IPS-20b (cell line): ENCODE measurements at regions not wholly inside any gene's neighbourhood (a gene's known extent, or its start where the extent isn't known, plus 50 kb on each side); places are given as distances from the start of the nearest gene placed in this dataset.

Experiments used
- H3K27ac ChIP-seq: one replicate; pipeline ENCODE4 v1.5.1; 2013; ENCODE audit warnings: low read length
- H3K27me3 ChIP-seq: 2 replicates; pipeline ENCODE4 v1.6.1; 2013; ENCODE audit warnings: mild to moderate bottlenecking, low read length, inconsistent platforms; ENCODE audit not compliant: insufficient read depth
- H3K36me3 ChIP-seq: 2 replicates; pipeline ENCODE4 v1.6.1; 2013; ENCODE audit warnings: low read depth, mild to moderate bottlenecking, inconsistent platforms, low read length, moderate library complexity; ENCODE audit not compliant: insufficient read depth
- H3K4me1 ChIP-seq: 2 replicates; pipeline ENCODE4 v1.6.1; 2013; ENCODE audit warnings: mild to moderate bottlenecking, control low read depth, inconsistent platforms, low read length, moderate library complexity; ENCODE audit not compliant: insufficient read depth
- H3K4me3 ChIP-seq: 2 replicates; pipeline ENCODE4 v1.5.1; 2013; ENCODE audit warnings: mild to moderate bottlenecking, low read length, inconsistent platforms
- H3K9ac ChIP-seq: 2 replicates; pipeline ENCODE4 v1.6.1; 2013; ENCODE audit warnings: low read depth, mild to moderate bottlenecking, inconsistent platforms, low read length, moderate library complexity
- H3K9me3 ChIP-seq: 2 replicates; pipeline ENCODE4 v1.6.1; 2013; ENCODE audit warnings: mild to moderate bottlenecking, low read depth, low read length, inconsistent platforms; ENCODE audit not compliant: insufficient read depth

DNA sequence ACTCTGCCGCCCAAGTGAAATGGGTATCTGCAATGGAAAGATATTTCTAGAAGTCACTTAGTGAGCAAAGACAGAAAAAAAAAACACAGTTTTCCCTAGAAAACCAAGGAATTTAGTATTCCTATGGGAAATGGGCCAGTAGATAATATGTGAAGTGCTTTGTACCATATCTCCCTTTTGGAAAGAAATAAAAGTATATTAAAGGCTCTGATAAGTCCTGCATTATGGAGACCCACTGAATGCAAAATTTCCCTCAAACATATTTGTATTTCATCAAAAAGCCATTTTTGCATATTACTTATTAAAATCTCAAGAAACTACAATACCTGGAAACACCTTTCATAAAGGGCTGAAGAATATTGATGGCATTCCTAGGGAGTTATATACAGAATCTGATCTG lies 51.6 kb upstream of the DYNLRB2 start:
- no peak overlapping the region for H3K9ac ChIP-seq
- H3K4me1 ChIP-seq: no peaks in the 10 kb centered on the region
- no peaks in the 10 kb centered on the region; the same call in 1 of the 2 replicates for H3K9me3 ChIP-seq
- no peaks in the 10 kb centered on the region for H3K27me3 ChIP-seq
- no peaks in the 10 kb centered on the region for H3K36me3 ChIP-seq
- H3K4me3 ChIP-seq: no peak overlapping the region
- no peak overlapping the region for H3K27ac ChIP-seq

DNA sequence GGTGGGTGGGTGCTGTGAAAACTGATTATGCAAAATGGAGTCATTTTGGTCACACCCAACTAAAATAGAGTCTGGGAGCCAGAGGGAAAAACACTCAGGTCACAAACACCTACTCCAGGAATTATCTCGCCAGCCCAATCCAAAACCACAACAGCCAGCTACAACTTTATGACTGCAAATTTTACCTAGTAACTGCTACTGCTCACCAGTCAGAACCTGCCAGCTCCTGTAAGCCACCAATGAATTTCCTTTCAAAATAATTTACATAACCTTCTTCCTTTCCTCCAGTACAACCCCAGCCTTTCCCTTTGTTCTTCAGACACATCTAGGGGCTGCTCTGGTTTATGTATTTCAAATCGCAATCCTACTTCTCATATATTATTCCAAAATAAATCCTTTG lies 52.6 kb upstream of the DYNLRB2 start:
- H3K9me3 ChIP-seq: no peaks in the 10 kb centered on the region
- no peaks in the 10 kb centered on the region for H3K4me1 ChIP-seq
- H3K27ac ChIP-seq: no peak overlapping the region
- no peak overlapping the region for H3K9ac ChIP-seq
- H3K27me3 ChIP-seq: no peaks in the 10 kb centered on the region
- no peaks in the 10 kb centered on the region for H3K36me3 ChIP-seq
- no peak overlapping the region for H3K4me3 ChIP-seq

DNA sequence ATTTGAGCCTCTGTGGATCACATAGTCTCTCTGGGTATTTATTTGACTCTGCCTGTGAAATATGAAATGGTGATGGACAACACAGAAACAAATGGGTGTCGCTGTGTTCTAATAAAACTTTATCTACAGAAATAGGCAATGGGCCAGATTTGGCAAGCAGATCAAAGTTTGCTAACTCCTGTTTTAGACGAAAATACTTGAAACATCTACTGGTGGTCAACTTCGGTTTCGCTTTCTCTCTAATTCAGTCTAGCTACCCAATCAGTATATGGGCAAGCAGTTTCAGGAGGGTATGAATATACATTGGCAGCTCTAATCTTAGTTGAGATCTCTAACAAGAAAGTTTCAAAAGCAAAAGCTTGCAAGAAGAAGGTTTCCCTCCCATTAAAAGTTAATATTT lies 60.1 kb upstream of the DYNLRB2 start:
- Histone ChIP-seq H3K4me3 (no peak overlapping the region), H3K9me3 (no peaks in the 10 kb centered on the region), H3K9ac (no peak overlapping the region), H3K27me3 (no peaks in the 10 kb centered on the region), H3K27ac (no peak overlapping the region), H3K4me1 (no peaks in the 10 kb centered on the region), H3K36me3 (no peaks in the 10 kb centered on the region)

DNA sequence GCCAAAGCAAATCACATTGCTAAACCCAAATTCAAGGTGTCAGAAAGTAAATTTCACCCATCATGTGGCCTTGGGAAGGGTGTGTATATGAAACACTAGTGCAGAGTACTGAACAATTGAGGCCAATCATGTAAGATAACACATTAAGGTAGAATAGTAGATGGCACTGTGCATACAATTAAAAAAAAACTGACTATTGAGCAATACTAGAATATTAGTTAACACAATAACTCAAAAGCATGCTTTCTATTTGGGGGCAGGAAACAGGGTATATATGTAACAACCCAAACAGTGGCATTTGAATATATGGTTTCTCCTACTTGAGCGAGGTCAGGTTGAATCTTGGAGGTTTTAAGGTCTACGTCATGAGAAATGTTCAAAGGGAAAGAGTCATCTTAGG lies 63.0 kb upstream of the DYNLRB2 start:
- Histone ChIP-seq H3K27ac (no peak overlapping the region), H3K27me3 (no peaks in the 10 kb centered on the region), H3K4me1 (no peaks in the 10 kb centered on the region), H3K9me3 (no peaks in the 10 kb centered on the region), H3K36me3 (no peaks in the 10 kb centered on the region), H3K4me3 (no peak overlapping the region), H3K9ac (no peak overlapping the region)

DNA sequence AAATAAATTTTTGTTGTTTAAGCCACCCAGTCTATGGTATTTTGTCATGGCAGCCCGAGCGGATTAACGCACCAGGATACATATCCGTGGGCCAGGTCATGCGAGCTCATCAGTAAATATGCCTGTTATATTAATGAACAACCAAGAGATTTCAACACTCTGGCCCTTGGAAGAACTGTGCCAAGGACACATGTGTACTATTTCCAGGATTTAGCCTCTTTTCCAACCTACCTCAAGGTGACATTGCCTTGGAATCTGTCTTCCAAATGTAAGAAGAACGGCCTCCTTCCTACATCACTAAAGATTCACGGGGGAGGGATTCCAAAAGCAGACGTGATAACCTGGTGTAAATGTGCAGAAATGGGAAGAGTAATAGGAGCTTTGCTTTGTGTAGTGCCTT lies 72.8 kb upstream of the DYNLRB2 start:
- Histone ChIP-seq H3K4me1 (peaks cover 7% of the 10 kb centered on the region; the same call in 1 of the 2 replicates), H3K4me3 (no peak overlapping the region), H3K27ac (no peak overlapping the region), H3K27me3 (no peaks in the 10 kb centered on the region), H3K36me3 (no peaks in the 10 kb centered on the region), H3K9ac (no peak overlapping the region), H3K9me3 (no peaks in the 10 kb centered on the region)

GRCh38 chr16:80466024-80466987 lies 74.5 kb upstream of the DYNLRB2 start:
- no peaks in the 10 kb centered on the region; the same call in 1 of the 2 replicates for H3K27me3 ChIP-seq
- H3K27ac ChIP-seq: no peak overlapping the region
- no peaks in the 10 kb centered on the region for H3K36me3 ChIP-seq
- no peak overlapping the region for H3K9ac ChIP-seq
- H3K4me1 ChIP-seq: peaks cover 7% of the 10 kb centered on the region; the same call in 1 of the 2 replicates
- H3K4me3 ChIP-seq: peak overlapping the region; percentile 50; the same call in 1 of the 2 replicates
- no peaks in the 10 kb centered on the region for H3K9me3 ChIP-seq

DNA sequence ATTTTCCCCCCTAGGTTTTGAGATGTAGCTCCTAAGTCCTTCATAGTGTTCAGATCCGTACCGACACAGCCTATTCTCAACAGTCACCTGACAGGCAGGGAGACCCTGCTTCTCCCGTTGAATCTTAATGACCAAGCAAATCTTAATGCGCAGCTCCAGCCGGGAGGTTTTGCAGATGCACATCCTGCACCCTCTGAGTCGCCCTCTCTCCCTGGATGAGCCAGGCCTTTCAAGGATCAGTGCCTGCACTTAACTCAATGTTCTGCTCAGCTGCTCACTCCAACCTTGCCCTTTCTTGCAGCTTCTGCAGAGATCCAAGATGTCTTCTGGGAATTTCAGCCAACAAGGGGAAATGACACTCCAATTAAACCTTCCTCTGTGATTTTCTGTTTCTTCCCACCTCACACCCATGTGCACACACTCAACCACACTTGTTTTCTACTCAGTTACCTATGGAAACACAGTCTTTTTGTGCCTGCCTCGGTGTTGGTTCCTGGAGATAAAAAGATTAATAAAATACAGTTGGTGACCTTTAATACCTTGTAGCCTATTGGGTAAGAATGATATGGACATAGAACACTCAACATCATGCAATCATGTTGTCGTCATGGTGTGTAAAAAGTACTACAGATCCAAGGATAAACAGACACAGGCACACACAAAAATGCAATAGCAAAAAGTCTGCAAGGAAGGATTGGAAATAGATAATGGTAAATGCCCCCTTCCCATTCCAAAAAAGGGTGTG lies 76.9 kb upstream of the DYNLRB2 start:
- no peaks in the 10 kb centered on the region for H3K9me3 ChIP-seq
- no peak overlapping the region for H3K27ac ChIP-seq
- peaks cover 10% of the 10 kb centered on the region; the same call in 1 of the 2 replicates for H3K4me1 ChIP-seq
- H3K4me3 ChIP-seq: no peak overlapping the region
- no peaks in the 10 kb centered on the region; the same call in 1 of the 2 replicates for H3K27me3 ChIP-seq
- no peaks in the 10 kb centered on the region for H3K36me3 ChIP-seq
- H3K9ac ChIP-seq: no peak overlapping the region

DNA sequence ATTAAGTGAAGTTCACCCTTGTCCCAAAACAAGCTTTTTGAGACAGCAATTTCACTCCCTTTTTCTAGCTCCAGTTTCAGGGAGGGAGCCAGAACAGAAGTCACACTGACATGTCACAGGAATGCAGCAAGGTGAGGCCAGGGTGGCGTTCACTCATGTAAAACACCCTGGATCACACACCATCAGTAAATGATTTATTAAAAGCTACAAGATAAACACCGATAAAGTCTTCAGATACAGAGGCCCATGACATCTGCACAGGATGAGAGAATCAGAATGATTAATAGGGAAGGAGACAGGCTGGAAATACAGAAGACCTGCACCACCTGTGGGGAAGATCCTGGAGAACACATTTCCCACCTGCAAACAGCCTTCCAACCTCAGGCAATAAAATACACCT lies 77.5 kb upstream of the DYNLRB2 start:
- Histone ChIP-seq H3K4me1 (peaks cover 11% of the 10 kb centered on the region; the same call in 1 of the 2 replicates), H3K4me3 (no peak overlapping the region), H3K36me3 (no peaks in the 10 kb centered on the region), H3K9ac (no peak overlapping the region), H3K9me3 (no peaks in the 10 kb centered on the region), H3K27ac (no peak overlapping the region), H3K27me3 (no peaks in the 10 kb centered on the region; the same call in 1 of the 2 replicates)

- Histone ChIP-seq H3K9me3 (no peaks in the 10 kb centered on the region), H3K4me1 (peaks cover 11% of the 10 kb centered on the region; the same call in 1 of the 2 replicates), H3K36me3 (no peaks in the 10 kb centered on the region), H3K27me3 (no peaks in the 10 kb centered on the region; the same call in 1 of the 2 replicates), H3K4me3 (no peak overlapping the region), H3K9ac (no peak overlapping the region), H3K27ac (no peak overlapping the region)
These were observed 77.9 kb upstream of the DYNLRB2 start for GRCh38 chr16:80462917-80463316.

DNA sequence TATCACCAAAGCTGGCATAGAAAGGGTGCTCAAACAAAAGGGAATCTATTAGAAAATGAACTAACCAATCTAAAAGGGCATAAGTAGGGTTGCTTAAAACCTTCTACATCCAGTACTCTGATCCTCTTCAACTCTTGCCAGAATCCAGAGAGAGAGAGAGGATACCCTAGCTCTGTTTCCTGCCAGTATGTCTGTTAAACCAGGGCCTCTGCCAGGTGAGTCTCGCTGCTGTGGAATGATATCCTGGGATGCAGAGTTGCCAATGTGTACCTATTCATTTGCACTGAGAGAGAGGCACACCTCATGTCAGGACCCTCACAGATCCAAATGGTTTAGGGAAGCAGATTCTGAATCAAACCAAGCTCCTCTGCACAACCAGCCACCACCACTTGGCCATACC lies 79.8 kb upstream of the DYNLRB2 start:
- Histone ChIP-seq H3K9ac (no peak overlapping the region), H3K36me3 (no peaks in the 10 kb centered on the region), H3K4me1 (peaks cover 9% of the 10 kb centered on the region; the same call in 1 of the 2 replicates), H3K9me3 (no peaks in the 10 kb centered on the region), H3K27ac (no peak overlapping the region), H3K4me3 (no peak overlapping the region), H3K27me3 (no peaks in the 10 kb centered on the region; the same call in 1 of the 2 replicates)

GRCh38 chr16:80459966-80460365 lies 80.8 kb upstream of the DYNLRB2 start:
- H3K4me1 ChIP-seq: peaks cover 4% of the 10 kb centered on the region; the same call in 1 of the 2 replicates
- no peaks in the 10 kb centered on the region; the same call in 1 of the 2 replicates for H3K27me3 ChIP-seq
- no peaks in the 10 kb centered on the region for H3K9me3 ChIP-seq
- H3K36me3 ChIP-seq: no peaks in the 10 kb centered on the region
- H3K4me3 ChIP-seq: no peak overlapping the region
- no peak overlapping the region for H3K27ac ChIP-seq
- H3K9ac ChIP-seq: no peak overlapping the region
